WTC11 (cell line): ENCODE measurements at regions not wholly inside any gene's neighbourhood (a gene's known extent, or its start where the extent isn't known, plus 50 kb on each side); places are given as distances from the start of the nearest gene placed in this dataset.

Experiments used
- ATAC-seq: fragments of 200-7000 bp; cut with Tn5 transposase; 2 replicates; pipeline ENCODE4 v1.10.0; 2021; ENCODE audit warnings: mild to moderate bottlenecking, moderate library complexity
- CTCF ChIA-PET: fragments of 300-600 bp; sonication (Branson Sonifier 250); formaldehyde crosslinking; loops from one replicate; lab custom pipeline; 2021; ENCODE audit warnings: antibody characterized with exemption; lab: Charles Lee
- POLR2A ChIA-PET: fragments of 350-600 bp; sonication (Branson Sonifier 250); formaldehyde crosslinking; loops from one replicate; lab custom pipeline; 2021; ENCODE audit warnings: antibody characterized with exemption; lab: Charles Lee
- DNase-seq: peaks from one replicate; pipeline ENCODE4 v3.0.0; 2021; ENCODE audit warnings: low spot score
- H3K27ac Mint-ChIP-seq: 2 replicates; pipeline ENCODE4 v1.8.0; 2021; ENCODE audit warnings: mixed read lengths
- H3K27me3 Mint-ChIP-seq: 2 replicates; pipeline ENCODE4 v1.8.0; 2021; ENCODE audit warnings: low read depth, mild to moderate bottlenecking, moderate library complexity, mixed read lengths
- H3K36me3 Mint-ChIP-seq: 2 replicates; pipeline ENCODE4 v1.8.0; 2021; ENCODE audit warnings: mixed read lengths
- H3K4me1 Mint-ChIP-seq: 2 replicates; pipeline ENCODE4 v1.8.0; 2022; ENCODE audit warnings: mixed read lengths
- H3K4me3 Mint-ChIP-seq: 2 replicates; pipeline ENCODE4 v1.8.0; 2021; ENCODE audit warnings: mild to moderate bottlenecking, moderate library complexity, mixed read lengths
- H3K9me3 Mint-ChIP-seq: 2 replicates; pipeline ENCODE4 v1.8.0; 2021; ENCODE audit warnings: mixed read lengths
- ARID4B ChIP-seq: sonication (generic); formaldehyde crosslinking; IDR thresholded peaks from 2 replicates; pipeline ENCODE4 v1.8.0; 2023; ENCODE audit warnings: missing genetic modification reagents, mild to moderate bottlenecking, borderline replicate concordance
- ATF2 ChIP-seq: sonication (generic); formaldehyde crosslinking; IDR thresholded peaks from 2 replicates; pipeline ENCODE4 v1.8.1; 2022; ENCODE audit warnings: low read depth, missing genetic modification reagents, borderline replicate concordance
- CREM ChIP-seq: sonication (generic); formaldehyde crosslinking; IDR thresholded peaks from 2 replicates; pipeline ENCODE4 v1.8.1; 2022; ENCODE audit warnings: mild to moderate bottlenecking, missing genetic modification reagents, moderate library complexity
- ERG ChIP-seq: fragments of 250-450 bp; sonication (Bioruptor Pico); IDR thresholded peaks from 2 replicates; pipeline ENCODE4 v1.8.0; 2021; ENCODE audit warnings: mild to moderate bottlenecking
- GRHL2 ChIP-seq: fragments of 250-450 bp; sonication (Bioruptor Pico); IDR thresholded peaks from 2 replicates; pipeline ENCODE4 v1.8.0; 2022; ENCODE audit warnings: mild to moderate bottlenecking, moderate library complexity; ENCODE audit not compliant: insufficient replicate concordance, severe bottlenecking
- GTF2I ChIP-seq: fragments of 250-450 bp; sonication (Bioruptor Pico); conservative IDR thresholded peaks from 2 replicates; pipeline ENCODE4 v1.4.0; 2021; ENCODE audit warnings: mild to moderate bottlenecking
- MYBL2 ChIP-seq: sonication (generic); formaldehyde crosslinking; IDR thresholded peaks from 2 replicates; pipeline ENCODE4 v1.8.1; 2023; ENCODE audit warnings: mild to moderate bottlenecking, moderate library complexity, missing genetic modification reagents
- NR1H2 ChIP-seq: sonication (generic); formaldehyde crosslinking; IDR thresholded peaks from 2 replicates; pipeline ENCODE4 v1.9.0; 2021; ENCODE audit warnings: mild to moderate bottlenecking, moderate library complexity, missing genetic modification reagents
- NR2C2 ChIP-seq: sonication (generic); formaldehyde crosslinking; IDR thresholded peaks from 2 replicates; pipeline ENCODE4 v1.8.0; 2022; ENCODE audit warnings: mild to moderate bottlenecking, missing genetic modification reagents
- SOX15 ChIP-seq: fragments of 250-450 bp; sonication (Bioruptor Pico); IDR thresholded peaks from 2 replicates; pipeline ENCODE4 v1.9.0; 2021; ENCODE audit warnings: mild to moderate bottlenecking
- TP53 ChIP-seq: sonication (generic); formaldehyde crosslinking; IDR thresholded peaks from 2 replicates; pipeline ENCODE4 v1.8.1; 2023; ENCODE audit warnings: mild to moderate bottlenecking, missing genetic modification reagents
- USF2 ChIP-seq: sonication (generic); formaldehyde crosslinking; IDR thresholded peaks from 2 replicates; pipeline ENCODE4 v1.8.1; 2023; ENCODE audit warnings: mild to moderate bottlenecking, missing genetic modification reagents, moderate library complexity
- ZBTB43 ChIP-seq: sonication (generic); formaldehyde crosslinking; IDR thresholded peaks from 2 replicates; pipeline ENCODE4 v1.8.1; 2023; ENCODE audit warnings: mild to moderate bottlenecking, missing genetic modification reagents
- TF ChIP-seq, protein P1 (sequence below): fragments of 250-450 bp; sonication (Bioruptor Pico); IDR thresholded peaks from 2 replicates; pipeline ENCODE4 v1.9.0; 2021; ENCODE audit warnings: mild to moderate bottlenecking
- TF ChIP-seq, protein P2 (sequence below): sonication (generic); formaldehyde crosslinking; IDR thresholded peaks from 2 replicates; pipeline ENCODE4 v1.8.0; 2023; ENCODE audit warnings: missing genetic modification reagents
- TF ChIP-seq, protein P3 (sequence below): sonication (generic); formaldehyde crosslinking; IDR thresholded peaks from 2 replicates; pipeline ENCODE4 v1.8.1; 2023; ENCODE audit warnings: mild to moderate bottlenecking, missing genetic modification reagents
- TF ChIP-seq, protein P4 (sequence below): sonication (generic); formaldehyde crosslinking; IDR thresholded peaks from 2 replicates; pipeline ENCODE4 v1.8.0; 2022; ENCODE audit warnings: mild to moderate bottlenecking, missing genetic modification reagents
- TF ChIP-seq, protein P5 (sequence below): fragments of 250-450 bp; sonication (Bioruptor Pico); IDR thresholded peaks from 2 replicates; pipeline ENCODE4 v1.9.0; 2021; ENCODE audit warnings: mild to moderate bottlenecking

DNA sequence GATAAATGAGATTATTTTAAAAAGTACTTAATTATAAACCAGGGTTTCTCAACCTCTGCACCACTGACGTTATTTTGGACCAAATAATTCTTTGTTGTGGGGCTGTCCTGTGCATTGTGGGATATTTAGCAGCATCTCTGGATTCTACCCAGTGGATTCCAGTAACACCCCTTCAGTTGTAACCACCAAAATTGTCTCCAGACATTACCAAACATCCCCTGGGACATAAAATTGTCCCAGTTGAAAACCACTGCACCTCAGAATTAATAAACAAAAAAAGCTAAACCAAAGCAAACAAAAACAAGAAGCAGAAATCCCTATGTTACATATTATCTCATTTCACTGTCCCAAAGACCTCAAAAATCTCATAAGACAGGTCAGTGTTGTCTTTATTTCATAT, 54.2 kb upstream of the GIMD1 start (continued):
- TF ChIP-seq ARID4B (CRISPR knock-in tag), result no peak
- TF ChIP-seq, protein P1, sequence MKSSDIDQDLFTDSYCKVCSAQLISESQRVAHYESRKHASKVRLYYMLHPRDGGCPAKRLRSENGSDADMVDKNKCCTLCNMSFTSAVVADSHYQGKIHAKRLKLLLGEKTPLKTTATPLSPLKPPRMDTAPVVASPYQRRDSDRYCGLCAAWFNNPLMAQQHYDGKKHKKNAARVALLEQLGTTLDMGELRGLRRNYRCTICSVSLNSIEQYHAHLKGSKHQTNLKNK (CRISPR knock-in tag), result no peak
- no peak for TF ChIP-seq GTF2I
- no peak for TF ChIP-seq ZBTB43
- TF ChIP-seq ATF2 (CRISPR knock-in tag), result no peak
- TF ChIP-seq, protein P2, sequence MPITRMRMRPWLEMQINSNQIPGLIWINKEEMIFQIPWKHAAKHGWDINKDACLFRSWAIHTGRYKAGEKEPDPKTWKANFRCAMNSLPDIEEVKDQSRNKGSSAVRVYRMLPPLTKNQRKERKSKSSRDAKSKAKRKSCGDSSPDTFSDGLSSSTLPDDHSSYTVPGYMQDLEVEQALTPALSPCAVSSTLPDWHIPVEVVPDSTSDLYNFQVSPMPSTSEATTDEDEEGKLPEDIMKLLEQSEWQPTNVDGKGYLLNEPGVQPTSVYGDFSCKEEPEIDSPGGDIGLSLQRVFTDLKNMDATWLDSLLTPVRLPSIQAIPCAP (CRISPR knock-in tag), result no peak
- no peak for TF ChIP-seq NR2C2

- ChIA-PET POLR2A (no interaction called here), CTCF (no interaction called here)
- H3K36me3 Mint-ChIP-seq, result no peaks in the 10 kb centered on the region
These were observed 53.1 kb upstream of the GIMD1 start for GRCh38 chr4:106421441-106422296.

More at GRCh38 chr4:106421441-106422296, 53.1 kb upstream of the GIMD1 start:
- ATAC-seq, result peak; percentile 73
- Mint-ChIP-seq H3K4me1 (peaks cover 23% of the 10 kb centered on the region), H3K27me3 (no peaks in the 10 kb centered on the region), H3K4me3 (no peak overlapping the region)
- TF ChIP-seq MYBL2 (CRISPR knock-in tag) (no peak), CREM (CRISPR knock-in tag) (no peak), TP53 (CRISPR knock-in tag) (no peak), ERG (CRISPR knock-in tag) (no peak), SOX15 (CRISPR knock-in tag) (no peak), USF2 (CRISPR knock-in tag) (no peak), NR1H2 (no peak), GRHL2 (CRISPR knock-in tag) (no peak)
- TF ChIP-seq, protein P3, sequence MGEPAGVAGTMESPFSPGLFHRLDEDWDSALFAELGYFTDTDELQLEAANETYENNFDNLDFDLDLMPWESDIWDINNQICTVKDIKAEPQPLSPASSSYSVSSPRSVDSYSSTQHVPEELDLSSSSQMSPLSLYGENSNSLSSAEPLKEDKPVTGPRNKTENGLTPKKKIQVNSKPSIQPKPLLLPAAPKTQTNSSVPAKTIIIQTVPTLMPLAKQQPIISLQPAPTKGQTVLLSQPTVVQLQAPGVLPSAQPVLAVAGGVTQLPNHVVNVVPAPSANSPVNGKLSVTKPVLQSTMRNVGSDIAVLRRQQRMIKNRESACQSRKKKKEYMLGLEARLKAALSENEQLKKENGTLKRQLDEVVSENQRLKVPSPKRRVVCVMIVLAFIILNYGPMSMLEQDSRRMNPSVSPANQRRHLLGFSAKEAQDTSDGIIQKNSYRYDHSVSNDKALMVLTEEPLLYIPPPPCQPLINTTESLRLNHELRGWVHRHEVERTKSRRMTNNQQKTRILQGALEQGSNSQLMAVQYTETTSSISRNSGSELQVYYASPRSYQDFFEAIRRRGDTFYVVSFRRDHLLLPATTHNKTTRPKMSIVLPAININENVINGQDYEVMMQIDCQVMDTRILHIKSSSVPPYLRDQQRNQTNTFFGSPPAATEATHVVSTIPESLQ (CRISPR knock-in tag), result no peak
- TF ChIP-seq, protein P4, sequence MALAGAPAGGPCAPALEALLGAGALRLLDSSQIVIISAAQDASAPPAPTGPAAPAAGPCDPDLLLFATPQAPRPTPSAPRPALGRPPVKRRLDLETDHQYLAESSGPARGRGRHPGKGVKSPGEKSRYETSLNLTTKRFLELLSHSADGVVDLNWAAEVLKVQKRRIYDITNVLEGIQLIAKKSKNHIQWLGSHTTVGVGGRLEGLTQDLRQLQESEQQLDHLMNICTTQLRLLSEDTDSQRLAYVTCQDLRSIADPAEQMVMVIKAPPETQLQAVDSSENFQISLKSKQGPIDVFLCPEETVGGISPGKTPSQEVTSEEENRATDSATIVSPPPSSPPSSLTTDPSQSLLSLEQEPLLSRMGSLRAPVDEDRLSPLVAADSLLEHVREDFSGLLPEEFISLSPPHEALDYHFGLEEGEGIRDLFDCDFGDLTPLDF (CRISPR knock-in tag), result no peak
- TF ChIP-seq, protein P5, sequence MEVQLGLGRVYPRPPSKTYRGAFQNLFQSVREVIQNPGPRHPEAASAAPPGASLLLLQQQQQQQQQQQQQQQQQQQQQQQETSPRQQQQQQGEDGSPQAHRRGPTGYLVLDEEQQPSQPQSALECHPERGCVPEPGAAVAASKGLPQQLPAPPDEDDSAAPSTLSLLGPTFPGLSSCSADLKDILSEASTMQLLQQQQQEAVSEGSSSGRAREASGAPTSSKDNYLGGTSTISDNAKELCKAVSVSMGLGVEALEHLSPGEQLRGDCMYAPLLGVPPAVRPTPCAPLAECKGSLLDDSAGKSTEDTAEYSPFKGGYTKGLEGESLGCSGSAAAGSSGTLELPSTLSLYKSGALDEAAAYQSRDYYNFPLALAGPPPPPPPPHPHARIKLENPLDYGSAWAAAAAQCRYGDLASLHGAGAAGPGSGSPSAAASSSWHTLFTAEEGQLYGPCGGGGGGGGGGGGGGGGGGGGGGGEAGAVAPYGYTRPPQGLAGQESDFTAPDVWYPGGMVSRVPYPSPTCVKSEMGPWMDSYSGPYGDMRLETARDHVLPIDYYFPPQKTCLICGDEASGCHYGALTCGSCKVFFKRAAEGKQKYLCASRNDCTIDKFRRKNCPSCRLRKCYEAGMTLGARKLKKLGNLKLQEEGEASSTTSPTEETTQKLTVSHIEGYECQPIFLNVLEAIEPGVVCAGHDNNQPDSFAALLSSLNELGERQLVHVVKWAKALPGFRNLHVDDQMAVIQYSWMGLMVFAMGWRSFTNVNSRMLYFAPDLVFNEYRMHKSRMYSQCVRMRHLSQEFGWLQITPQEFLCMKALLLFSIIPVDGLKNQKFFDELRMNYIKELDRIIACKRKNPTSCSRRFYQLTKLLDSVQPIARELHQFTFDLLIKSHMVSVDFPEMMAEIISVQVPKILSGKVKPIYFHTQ (CRISPR knock-in tag), result no peak
- TF ChIP-seq, all 79 proteins: peak for 0
- 0 out of 2 replicates have a peak overlapping the region, but pooled peaks have one; percentile 33 for H3K27ac Mint-ChIP-seq
- H3K9me3 Mint-ChIP-seq, result no peaks in the 10 kb centered on the region
- no peak for DNase-seq
